IMR-90 (cell line): ENCODE measurements at regions not wholly inside any gene's neighbourhood (a gene's known extent, or its start where the extent isn't known, plus 50 kb on each side); places are given as distances from the start of the nearest gene placed in this dataset.

Experiments
- ATAC-seq: fragments of 200-7000 bp; cut with Tn5 transposase; 2 replicates; pipeline ENCODE4 v1.9.1; 2020; ENCODE audit warnings: low read depth, mild to moderate bottlenecking, moderate library complexity
- BruUV-seq: library from RNA; stranded (reverse); fragments of 400-500 nt; replicated peaks from 2 replicates; lab custom pipeline; 2021; lab: Mats Ljungman, UMichigan
- CTCF ChIA-PET: fragments of 300-600 bp; formaldehyde crosslinking; extraction: SDS; loops from one replicate; lab custom pipeline; 2021; ENCODE audit warnings: antibody characterized with exemption; lab: Yijun Ruan, JAX
- POLR2A ChIA-PET: fragments of 300-600 bp; sonication (Branson Sonifier 250); formaldehyde crosslinking; loops from one replicate; lab custom pipeline; 2022; ENCODE audit warnings: antibody characterized with exemption; ENCODE audit not compliant: unreplicated experiment; lab: Charles Lee
- DNase-seq: peaks from one replicate; pipeline ENCODE4 v3.0.0; 2013
- H2AFZ ChIP-seq: replicated peaks from 2 replicates; pipeline ENCODE3; 2013; ENCODE audit warnings: low read length, mild to moderate bottlenecking; ENCODE audit not compliant: poor library complexity
- H2AK5ac ChIP-seq: 2 replicates; pipeline ENCODE4 v1.6.1; 2013; ENCODE audit warnings: low read depth, low read length, inconsistent platforms
- H2AK9ac ChIP-seq: replicated peaks from 2 replicates; pipeline ENCODE3; 2013; ENCODE audit warnings: mild to moderate bottlenecking, low read depth, low read length, moderate library complexity; ENCODE audit not compliant: poor library complexity
- H2BK120ac ChIP-seq: 2 replicates; pipeline ENCODE4 v1.6.1; 2013; ENCODE audit warnings: low read depth, low read length, inconsistent platforms
- H2BK15ac ChIP-seq: 3 replicates; pipeline ENCODE4 v1.6.1; 2013; ENCODE audit warnings: low read depth, low read length, inconsistent platforms
- H2BK20ac ChIP-seq: 2 replicates; pipeline ENCODE4 v1.6.1; 2013; ENCODE audit warnings: low read depth, mild to moderate bottlenecking, inconsistent platforms, low read length, moderate library complexity
- H2BK5ac ChIP-seq: 2 replicates; pipeline ENCODE4 v1.6.1; 2013; ENCODE audit warnings: mild to moderate bottlenecking, low read depth, low read length, inconsistent platforms; ENCODE audit not compliant: poor library complexity, severe bottlenecking
- H3K14ac ChIP-seq: replicated peaks from 2 replicates; pipeline ENCODE4 v1.6.1; 2013; ENCODE audit warnings: low read depth, low read length, inconsistent platforms
- H3K18ac ChIP-seq: 2 replicates; pipeline ENCODE4 v1.6.1; 2013; ENCODE audit warnings: low read depth, low read length, control low read depth
- H3K23ac ChIP-seq: 2 replicates; pipeline ENCODE4 v1.6.1; 2013; ENCODE audit warnings: low read depth, low read length, inconsistent platforms
- H3K27ac ChIP-seq: 2 replicates; pipeline ENCODE4 v1.5.1; 2013; ENCODE audit warnings: mild to moderate bottlenecking, control low read depth, low read length; ENCODE audit not compliant: insufficient read depth
- H3K27me3 ChIP-seq: 2 replicates; pipeline ENCODE4 v1.6.1; 2013; ENCODE audit warnings: low read length; ENCODE audit not compliant: control insufficient read depth, insufficient read depth
- H3K36me3 ChIP-seq: 2 replicates; pipeline ENCODE4 v1.6.1; 2013; ENCODE audit warnings: low read length, mixed read lengths; ENCODE audit not compliant: control insufficient read depth, insufficient read depth
- H3K4ac ChIP-seq: 2 replicates; pipeline ENCODE4 v1.6.1; 2013; ENCODE audit warnings: low read depth, low read length, inconsistent platforms
- H3K4me1 ChIP-seq: 2 replicates; pipeline ENCODE4 v1.6.1; 2013; ENCODE audit warnings: low read length, mixed read lengths; ENCODE audit not compliant: control insufficient read depth, insufficient read depth
- H3K4me2 ChIP-seq: 2 replicates; pipeline ENCODE4 v1.6.1; 2013; ENCODE audit warnings: low read depth, mild to moderate bottlenecking, control low read depth, low read length, moderate library complexity
- H3K4me3 ChIP-seq: 2 replicates; pipeline ENCODE4 v1.5.1; 2013; ENCODE audit warnings: low read depth, mild to moderate bottlenecking, control low read depth, low read length, moderate library complexity; ENCODE audit not compliant: insufficient read depth
- H3K56ac ChIP-seq: 2 replicates; pipeline ENCODE4 v1.6.1; 2013; ENCODE audit warnings: low read length, inconsistent platforms; ENCODE audit not compliant: insufficient read depth; ENCODE audit errors: extremely low read depth
- H3K79me1 ChIP-seq, 2 experiments: 2 replicates each; pipeline ENCODE4 v1.6.1; 2013; ENCODE audit warnings: low read length in 2 of 2, inconsistent platforms in 1 of 2, low read depth in 1 of 2
- H3K9ac ChIP-seq: 2 replicates; pipeline ENCODE4 v1.6.1; 2013; ENCODE audit warnings: low read depth, low read length, control low read depth
- H3K9me1 ChIP-seq: 2 replicates; pipeline ENCODE4 v1.6.1; 2013; ENCODE audit warnings: low read length, inconsistent platforms; ENCODE audit not compliant: insufficient read depth
- H3K9me3 ChIP-seq: 2 replicates; pipeline ENCODE4 v1.6.1; 2013; ENCODE audit warnings: low read length; ENCODE audit not compliant: control insufficient read depth, insufficient read depth
- H4K20me1 ChIP-seq: 2 replicates; pipeline ENCODE4 v1.6.1; 2013; ENCODE audit warnings: low read length, inconsistent platforms; ENCODE audit not compliant: insufficient read depth
- H4K5ac ChIP-seq: 2 replicates; pipeline ENCODE4 v1.6.1; 2013; ENCODE audit warnings: mild to moderate bottlenecking, low read depth, low read length, control low read depth
- H4K8ac ChIP-seq, 2 experiments: 2 replicates each; pipeline ENCODE4 v1.6.1; 2013; ENCODE audit warnings: low read depth in 2 of 2, low read length in 2 of 2, control low read depth in 1 of 2, inconsistent platforms in 1 of 2
- H4K91ac ChIP-seq: 2 replicates; pipeline ENCODE4 v1.6.1; 2013; ENCODE audit warnings: low read depth, low read length, inconsistent platforms; ENCODE audit not compliant: insufficient read depth
- MXI1 ChIP-seq: IDR thresholded peaks from 2 replicates; pipeline ENCODE4 v1.6.1; 2012; ENCODE audit warnings: low read depth, mild to moderate bottlenecking, low read length, moderate library complexity, borderline replicate concordance
- WGBS, 2 experiments: methylation state at CpG; one replicate each; pipeline versions ENCODE4 v1.1.5 to v1.1.7; 2013; ENCODE audit warnings: missing lambda C conversion rate in 2 of 2; ENCODE audit not compliant: insufficient read length in 1 of 2; ENCODE audit errors: extremely low coverage in 2 of 2; 5-methylcytosine and 5-hydroxymethylcytosine counted together
- dilution Hi-C: fragments of 300-500 bp; cut with HindIII; formaldehyde crosslinking; loops from one replicate; pipeline ENCODE4 v1.14.3; 2018; ENCODE audit warnings: low sequenced_read_pairs; ENCODE audit not compliant: unreplicated experiment
- in situ Hi-C: fragments of 300-500 bp; cut with MboI; formaldehyde crosslinking; loops from 3 replicates; pipeline ENCODE4 v1.14.3; 2019; ENCODE audit warnings: low sequenced_read_pairs, inconsistent platforms, mixed read lengths
- intact Hi-C: fragments of 100-400 bp; cut with micrococcal nuclease; formaldehyde crosslinking; loops from 2 replicates; pipeline ENCODE4 v1.10.0; 2022

GRCh38 chr2:7527165-7527722 is 610.0 kb downstream of the RNF144A start:
- BruUV-seq: no TSS peak
- in situ Hi-C loops: no loop called here
- H3K56ac ChIP-seq: no peak overlapping the region
- intact Hi-C loops: no loop called here
- H3K9ac ChIP-seq: no peak overlapping the region
- H3K9me1 ChIP-seq: no peaks in the 10 kb centered on the region
- DNase-seq: no peak
- H3K27me3 ChIP-seq: no peaks in the 10 kb centered on the region
- no peak overlapping the region for H2AFZ ChIP-seq
- H2AK9ac ChIP-seq: no peak overlapping the region
- H2BK120ac ChIP-seq: no peak overlapping the region
- no peak overlapping the region for H4K8ac ChIP-seq
- H3K18ac ChIP-seq: no peak overlapping the region
- no peak overlapping the region for H3K14ac ChIP-seq
- H3K4ac ChIP-seq: no peak overlapping the region
- no peak for ATAC-seq
- H3K9me3 ChIP-seq: peaks cover 9% of the 10 kb centered on the region
- no peak overlapping the region for H2BK20ac ChIP-seq
- H4K91ac ChIP-seq: no peak overlapping the region
- H3K36me3 ChIP-seq: no peaks in the 10 kb centered on the region
- no peak for TF ChIP-seq MXI1
- H4K5ac ChIP-seq: no peak overlapping the region
- CTCF ChIA-PET: no interaction called here
- no CpG with 5 or more reads among the region's 3 CpGs for WGBS, 2 experiments
- dilution Hi-C loops: no loop called here
- no peak overlapping the region for H2AK5ac ChIP-seq
- no peaks in the 10 kb centered on the region for H3K79me1 ChIP-seq
- H2BK15ac ChIP-seq: no peak overlapping the region
- no peak overlapping the region for H3K4me3 ChIP-seq
- no peak overlapping the region for H3K4me2 ChIP-seq
- POLR2A ChIA-PET: no interaction called here
- no peaks in the 10 kb centered on the region for H4K20me1 ChIP-seq
- H3K23ac ChIP-seq: no peak overlapping the region
- H2BK5ac ChIP-seq: no peak overlapping the region
- no peaks in the 10 kb centered on the region for H3K4me1 ChIP-seq
- no peak overlapping the region for H3K27ac ChIP-seq
